ENCODE measurements at regions not wholly inside any gene's neighbourhood (a gene's known extent, or its start where the extent isn't known, plus 50 kb on each side); places are given as distances from the start of the nearest gene placed in this dataset.

- TF ChIP-seq CTCF (conservative IDR thresholded peaks at IDR 0.05 in 1 of 2, IDR thresholded peaks at IDR 0.05 in 1 of 2; ENCODE audit: low read depth in 1 of 2, low read length in 2 of 2): no peak
- no peak for TF ChIP-seq EZH2 (IDR thresholded peaks at IDR 0.05; ENCODE audit: low read length, missing control alignments)
These were observed 177.3 kb upstream of the GRB10 start for GRCh38 chr7:50959991-50960390.

All from fibroblast of lung (primary cell).